ENCODE measurements at regions not wholly inside any gene's neighbourhood (a gene's known extent, or its start where the extent isn't known, plus 50 kb on each side); places are given as distances from the start of the nearest gene placed in this dataset.
A peak's percentile ranks its signal among the peaks of the same experiment; 100 is the strongest.
"Not testable (repeated sequence)": the region's sequence is repeated elsewhere in the genome, so short reads cannot be mapped to it uniquely, and the experiment has no call there.

DNA sequence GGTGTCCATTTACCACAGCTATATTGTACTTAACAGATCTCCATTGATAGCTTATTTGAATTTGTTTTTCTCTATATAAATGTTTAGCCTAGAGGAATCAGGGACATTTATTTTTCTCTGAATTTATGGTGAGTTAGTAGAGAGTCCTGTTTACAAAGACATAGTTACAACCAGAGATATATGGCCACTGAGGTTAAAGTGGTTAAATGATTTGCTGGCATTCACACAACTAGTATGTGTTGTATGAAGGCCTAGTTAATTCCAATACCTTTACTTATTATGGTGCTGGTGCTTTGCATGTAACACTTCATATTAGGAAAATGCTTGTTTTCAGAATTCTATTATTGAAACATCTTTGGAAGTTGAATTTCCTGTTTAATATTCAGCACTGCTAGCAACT, 63.0 kb upstream of the SEC22B start:
- H3K4me3 ChIP-seq; H3K27me3 ChIP-seq; H3K4me1 ChIP-seq; in situ Hi-C loops (cut with MboI; ENCODE audit: low pct_ligation_motif_present in 1 of 4, low pct_unique_long_range_greater_than_20kb in 1 of 4, low sequenced_read_pairs in 3 of 4); H3K9me3 ChIP-seq; H3K27ac ChIP-seq; H3K36me3 ChIP-seq; intact Hi-C loops (cut with DNase I; ENCODE audit: low total_unique reads); DNase-seq: not testable (repeated sequence)

DNA sequence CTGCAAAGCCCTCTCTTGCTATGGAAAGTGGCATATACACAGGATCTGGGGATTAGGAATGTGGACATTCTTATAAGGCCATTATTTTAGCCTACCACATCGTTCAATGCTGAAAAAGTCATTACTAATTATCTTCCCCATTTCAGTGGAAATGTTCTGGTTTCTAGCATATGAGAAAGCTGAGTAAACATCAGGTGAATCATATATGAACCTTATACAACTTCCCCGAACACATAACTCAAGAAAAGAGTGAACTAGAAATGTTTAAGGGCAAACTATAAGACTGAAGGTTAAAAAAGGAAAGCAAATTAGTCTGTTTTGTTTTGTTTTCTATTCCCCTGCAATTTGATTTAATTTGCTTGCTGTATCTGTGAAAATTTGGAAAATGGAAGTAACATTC, 62.5 kb upstream of the SEC22B start:
- H3K36me3 ChIP-seq; DNase-seq; intact Hi-C loops (cut with DNase I; ENCODE audit: low total_unique reads): not testable (repeated sequence)

GRCh38 chr1:120233661-120234018, 57.3 kb upstream of the SEC22B start:
- DNase-seq; H3K27me3 ChIP-seq; H3K4me3 ChIP-seq; H3K36me3 ChIP-seq; intact Hi-C loops (cut with DNase I; ENCODE audit: low total_unique reads); H3K9me3 ChIP-seq; H3K27ac ChIP-seq; in situ Hi-C loops (cut with MboI; ENCODE audit: low pct_ligation_motif_present in 1 of 4, low pct_unique_long_range_greater_than_20kb in 1 of 4, low sequenced_read_pairs in 3 of 4); H3K4me1 ChIP-seq: not testable (repeated sequence)
- WGBS, 2 donors (ENCODE audit: low coverage in 1 of 2) = 80% methylated on average over 1 of the region's 2 CpGs; no CpG with 5 or more reads in 1 of the 2 donors

More for the DNA sequence above, 62.5 kb upstream of the SEC22B start:
- H3K27me3 ChIP-seq; H3K4me3 ChIP-seq; H3K4me1 ChIP-seq; H3K9me3 ChIP-seq; in situ Hi-C loops (cut with MboI; ENCODE audit: low pct_ligation_motif_present in 1 of 4, low pct_unique_long_range_greater_than_20kb in 1 of 4, low sequenced_read_pairs in 3 of 4); H3K27ac ChIP-seq: not testable (repeated sequence)
- WGBS, 2 donors (ENCODE audit: low coverage in 1 of 2) = 77% methylated on average over 1 of the region's 2 CpGs; no CpG with 5 or more reads in 1 of the 2 donors

DNA sequence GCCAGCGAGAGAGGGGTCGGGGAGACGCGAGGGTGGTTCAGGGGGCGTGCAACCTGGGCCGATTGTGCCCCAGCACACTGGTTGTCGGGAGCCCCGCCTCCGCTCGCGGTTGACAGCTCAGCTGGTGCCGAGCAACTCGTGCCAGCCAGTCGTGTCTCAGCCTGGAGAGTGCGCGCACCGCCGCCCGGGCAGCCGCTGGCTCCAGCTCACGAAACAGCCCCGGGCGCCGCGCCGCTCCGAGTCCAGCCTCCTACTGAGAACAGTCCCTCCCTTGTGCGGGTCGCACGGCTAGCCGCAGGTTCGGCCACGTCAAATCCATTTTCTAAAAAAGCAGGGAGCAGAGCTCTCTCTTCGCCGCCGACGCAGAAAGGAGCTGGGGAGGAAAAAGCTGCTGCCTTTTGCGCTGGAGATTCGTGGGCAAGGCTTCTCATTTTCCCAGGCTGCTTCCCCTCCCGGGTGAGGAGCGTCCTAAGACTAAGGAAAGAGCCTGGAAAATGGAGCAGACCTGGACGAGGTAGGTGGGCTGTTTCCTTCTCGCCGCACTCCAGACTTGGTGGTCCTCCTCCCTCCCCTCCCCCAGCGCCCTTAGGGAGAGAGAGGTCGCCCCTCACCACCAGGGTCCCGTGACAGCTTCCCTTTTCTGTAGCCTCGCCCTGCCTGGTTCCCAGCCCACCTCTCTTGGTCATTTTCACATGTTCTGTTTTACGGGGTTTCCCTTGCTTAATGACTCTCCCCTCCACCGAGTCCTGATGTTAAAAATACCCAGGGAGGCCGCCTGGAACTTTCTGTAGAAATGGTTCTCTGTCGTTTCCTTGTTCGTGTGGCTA, 56.7 kb upstream of the SEC22B start:
- H3K27ac ChIP-seq; H3K36me3 ChIP-seq; intact Hi-C loops (cut with DNase I; ENCODE audit: low total_unique reads); H3K4me1 ChIP-seq; H3K27me3 ChIP-seq; DNase-seq; H3K9me3 ChIP-seq; in situ Hi-C loops (cut with MboI; ENCODE audit: low pct_ligation_motif_present in 1 of 4, low pct_unique_long_range_greater_than_20kb in 1 of 4, low sequenced_read_pairs in 3 of 4): not testable (repeated sequence)
- H3K4me3 ChIP-seq = peak overlapping the region in 2 of 4 donors; percentile 18 to 32
- WGBS, 2 donors (ENCODE audit: low coverage in 1 of 2) = no CpG with 5 or more reads among the region's 53 CpGs

GRCh38 chr1:120229835-120230234, 53.5 kb upstream of the SEC22B start:
- H3K27ac ChIP-seq; DNase-seq; H3K4me1 ChIP-seq; H3K36me3 ChIP-seq; in situ Hi-C loops (cut with MboI; ENCODE audit: low pct_ligation_motif_present in 1 of 4, low pct_unique_long_range_greater_than_20kb in 1 of 4, low sequenced_read_pairs in 3 of 4); H3K4me3 ChIP-seq; H3K27me3 ChIP-seq; intact Hi-C loops (cut with DNase I; ENCODE audit: low total_unique reads); H3K9me3 ChIP-seq: not testable (repeated sequence)
- no CpG with 5 or more reads among the region's 1 CpG for WGBS, 2 donors (ENCODE audit: low coverage in 1 of 2)

Small RNA genes lying in the stretch of these regions (small RNA-seq; reads per million reads assigned to genes)
- 0 to 0.98 (median 0.29) reads per million in 4 donors for gene RF00003
